ENCODE measurements at regions not wholly inside any gene's neighbourhood (a gene's known extent, or its start where the extent isn't known, plus 50 kb on each side); places are given as distances from the start of the nearest gene placed in this dataset.

- TF ChIP-seq EZH2 (IDR thresholded peaks at IDR 0.05; ENCODE audit: borderline replicate concordance, low read length) (no peak), CTCF (IDR thresholded peaks at IDR 0.05; ENCODE audit: low read length) (no peak)
Measured at GRCh38 chr3:10667269-10667668, 148.8 kb upstream of the SLC6A11 start.

All from OCI-LY1 (cell line).